ENCODE measurements at regions not wholly inside any gene's neighbourhood (a gene's known extent, or its start where the extent isn't known, plus 50 kb on each side); places are given as distances from the start of the nearest gene placed in this dataset.

DNA sequence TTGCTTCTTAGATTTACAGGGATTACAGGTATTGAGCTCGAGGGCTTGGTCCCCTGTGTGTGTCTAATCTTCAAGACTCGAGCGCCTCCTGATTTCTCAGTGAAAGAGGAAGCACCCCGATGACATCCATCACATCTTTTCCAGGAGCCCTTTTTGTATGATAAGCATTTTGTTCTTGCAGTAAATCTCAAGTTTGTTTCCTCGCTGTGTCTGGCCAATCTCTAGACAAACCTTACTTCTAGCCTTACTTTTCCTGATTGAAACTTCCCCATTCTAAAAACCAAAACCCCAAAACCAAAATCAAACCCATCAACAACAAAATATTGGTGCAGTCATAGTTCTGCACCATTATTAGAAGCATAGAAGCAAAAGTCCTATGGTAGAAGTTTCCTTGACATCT is 286.0 kb downstream of the NFKBIZ start:
- no peak for TF ChIP-seq CTCF (conservative IDR thresholded peaks at IDR 0.05 in 1 of 2, IDR thresholded peaks at IDR 0.05 in 1 of 2; ENCODE audit: low read depth in 1 of 2, low read length in 2 of 2)
- TF ChIP-seq EZH2 (IDR thresholded peaks at IDR 0.05; ENCODE audit: low read length, missing control alignments) = no peak

All from fibroblast of lung (primary cell).